ENCODE measurements at regions not wholly inside any gene's neighbourhood (a gene's known extent, or its start where the extent isn't known, plus 50 kb on each side); places are given as distances from the start of the nearest gene placed in this dataset.

DNA sequence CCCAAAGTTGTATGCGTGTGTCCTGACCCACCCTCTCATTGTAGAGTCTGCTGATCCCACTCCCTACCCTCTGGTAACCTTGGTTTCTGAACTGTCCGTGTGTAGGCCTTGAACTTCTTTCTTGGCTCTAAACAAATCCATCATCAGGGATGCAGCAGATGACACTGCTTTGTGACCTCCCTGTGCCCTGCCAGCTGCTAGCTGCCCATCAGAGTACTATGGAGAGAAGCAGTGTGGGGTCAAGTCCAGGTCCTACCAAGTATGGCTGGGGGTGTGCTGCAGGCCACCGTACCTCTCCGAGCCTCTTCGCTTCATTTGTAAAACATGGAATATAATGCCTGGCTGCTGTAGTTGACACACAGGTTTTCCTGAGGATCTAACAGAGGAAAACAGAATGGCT is 183.5 kb upstream of the RBPJ start:
- DNase-seq (ENCODE audit: low read depth) = no peak

DNA sequence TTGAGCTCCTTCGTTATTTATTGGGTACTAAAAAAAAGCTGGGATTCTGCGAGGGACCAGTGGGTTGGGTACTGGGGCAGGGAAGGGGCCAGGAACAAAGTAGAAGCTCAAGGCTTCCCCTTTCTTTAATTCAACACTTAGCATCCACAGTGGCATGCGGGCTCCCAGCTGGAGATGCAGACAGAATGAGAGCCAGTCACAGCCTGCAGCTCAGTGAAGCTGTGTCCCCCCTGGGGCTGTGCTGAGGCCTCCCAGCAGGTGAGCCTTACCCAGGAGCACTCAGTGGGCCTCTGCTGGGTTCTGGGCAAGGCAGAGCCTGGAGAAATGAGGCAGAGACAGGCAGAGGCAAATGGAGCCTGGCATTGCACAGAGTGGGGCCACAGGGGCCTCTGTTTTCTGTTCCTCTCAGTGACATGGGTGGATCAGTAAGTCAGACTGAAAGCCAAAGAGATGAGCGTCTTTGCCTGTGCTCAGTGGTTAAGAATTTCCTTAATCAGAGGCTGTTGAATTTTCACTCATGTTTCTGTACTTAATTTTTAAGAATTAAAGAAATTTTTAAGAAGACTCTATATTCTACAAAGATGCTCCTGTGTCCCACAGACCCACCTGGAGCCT is 181.4 kb upstream of the RBPJ start:
- DNase-seq (ENCODE audit: low read depth) = no peak

DNA sequence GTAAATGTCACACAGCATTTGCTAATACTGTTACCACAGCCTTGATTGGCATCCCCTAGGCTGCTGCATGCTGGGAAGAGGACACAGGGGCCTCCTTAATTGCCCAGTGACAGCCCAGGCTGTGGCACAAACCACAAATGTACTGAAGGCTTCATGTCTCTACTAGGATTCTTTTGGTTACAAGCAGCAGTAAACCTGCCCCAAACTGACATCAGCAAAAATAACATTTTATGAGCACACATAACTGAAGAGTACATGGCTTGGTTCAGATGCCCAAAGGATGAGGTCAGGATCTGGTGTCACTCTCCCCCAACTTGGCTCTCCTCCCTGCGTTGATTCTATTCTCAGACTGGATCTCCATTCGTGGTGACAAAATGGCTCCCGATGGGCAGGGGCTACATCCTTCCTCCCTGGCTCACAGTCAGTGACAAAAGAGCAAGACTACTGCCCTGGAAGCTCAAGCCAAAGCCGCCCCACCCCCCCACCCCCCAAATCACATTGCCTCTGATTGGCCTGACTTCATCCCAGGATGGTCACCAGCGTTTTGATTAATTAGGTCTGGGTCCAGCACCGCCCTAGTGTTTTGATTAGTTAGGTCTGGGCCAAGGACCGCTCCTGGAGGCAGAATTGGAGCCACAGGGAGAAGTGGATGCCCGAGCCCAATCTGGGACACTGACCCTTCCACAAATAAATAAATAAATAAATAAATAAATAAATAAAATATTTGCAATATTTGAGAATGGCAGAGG is 180.5 kb upstream of the RBPJ start:
- DNase-seq (ENCODE audit: low read depth) = no peak

DNA sequence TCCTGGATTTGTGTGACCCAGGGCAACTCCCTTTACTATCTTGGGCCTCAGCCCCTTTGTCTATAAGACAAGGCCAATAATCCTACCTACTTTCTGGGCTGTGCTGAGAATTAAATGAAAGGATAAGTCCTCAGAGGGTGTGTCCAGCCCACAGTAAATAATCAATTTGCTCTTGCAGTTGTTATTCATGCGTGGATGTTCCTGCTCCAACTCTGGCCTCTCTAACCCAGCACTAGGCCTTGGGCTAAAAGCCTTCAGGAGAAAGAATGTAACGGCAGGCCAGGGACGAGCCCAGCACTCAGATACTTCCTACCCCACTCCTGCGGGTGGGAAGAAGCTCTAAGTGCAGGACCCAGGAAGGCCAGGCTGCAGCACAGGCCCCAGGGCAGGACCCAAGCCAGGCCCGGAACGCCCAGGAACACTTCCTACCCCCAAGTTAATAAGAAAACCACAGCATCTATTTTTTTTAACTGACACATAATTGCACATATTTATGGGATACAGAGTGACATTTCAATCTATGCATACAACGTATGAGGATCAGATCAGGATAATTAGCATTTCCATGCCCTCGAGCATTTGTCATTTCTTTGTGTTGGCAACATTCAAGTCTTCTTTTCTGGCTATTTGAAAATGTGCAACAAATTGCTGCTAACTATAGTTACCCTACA is 179.6 kb upstream of the RBPJ start:
- no peak for DNase-seq (ENCODE audit: low read depth)

DNA sequence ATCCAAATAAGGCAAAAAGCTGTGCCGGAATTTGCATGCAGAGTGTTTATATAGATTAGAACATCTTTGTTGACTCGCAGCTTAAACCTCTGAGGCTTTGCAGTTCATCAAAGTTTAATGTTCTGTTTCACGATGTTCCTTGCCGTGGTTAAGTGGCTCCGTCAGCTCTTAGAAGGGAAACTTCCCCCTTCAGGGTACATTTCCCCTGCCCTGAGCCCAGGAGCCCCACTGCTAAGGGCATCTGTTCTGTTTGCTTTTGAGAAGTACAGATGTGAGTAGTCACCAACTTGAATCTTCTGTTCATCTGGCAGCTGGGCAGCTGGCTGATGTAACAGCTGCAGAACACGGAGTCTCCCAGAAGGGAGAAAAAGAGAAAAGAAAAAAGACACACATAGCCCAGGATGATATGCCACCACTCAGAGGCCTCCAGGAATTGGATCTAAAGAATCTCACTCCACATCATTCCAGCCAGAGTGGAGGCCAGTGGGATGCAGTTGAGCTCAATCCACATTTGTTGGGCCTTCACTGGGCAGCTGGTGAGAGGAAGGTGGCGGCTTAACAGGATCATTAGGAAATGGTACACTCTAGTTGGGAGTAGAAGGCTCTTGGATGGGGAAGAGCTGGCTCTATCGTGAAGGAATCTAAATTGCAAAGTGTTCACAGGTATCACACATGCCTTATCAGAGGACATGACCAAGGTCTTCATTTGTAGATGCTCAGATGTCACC is 178.7 kb upstream of the RBPJ start:
- DNase-seq (ENCODE audit: low read depth) = no peak

DNA sequence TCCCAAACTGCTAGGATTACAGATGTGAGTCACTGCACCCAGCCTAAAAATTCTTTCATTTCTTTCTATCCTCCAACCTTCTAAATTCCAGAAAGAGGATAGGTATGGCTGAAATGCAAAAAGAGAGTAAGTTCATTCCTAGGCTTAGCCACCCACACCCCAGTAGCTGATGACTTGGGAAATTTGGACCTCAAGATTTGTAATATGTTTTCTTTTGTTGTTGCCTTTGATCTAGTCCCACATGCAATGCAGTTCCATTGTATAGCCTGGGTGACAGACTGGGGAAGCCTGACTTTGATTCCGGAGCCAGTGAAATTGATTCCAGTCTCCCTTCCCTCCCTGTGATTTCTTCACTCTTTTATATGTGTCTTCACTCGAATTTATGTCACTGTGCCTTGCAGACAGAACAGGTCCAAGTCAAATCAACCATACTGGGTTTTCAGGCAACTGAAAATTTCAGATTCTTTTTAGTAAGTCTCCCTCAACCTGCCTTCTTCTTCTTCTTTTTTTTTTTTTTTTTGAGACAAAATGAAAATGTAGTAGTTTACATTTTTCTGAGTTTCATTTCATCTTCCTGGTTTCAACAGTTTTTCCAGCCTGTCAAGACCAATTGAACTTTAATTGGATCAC is 176.2 kb upstream of the RBPJ start:
- DNase-seq (ENCODE audit: low read depth) = no peak

DNA sequence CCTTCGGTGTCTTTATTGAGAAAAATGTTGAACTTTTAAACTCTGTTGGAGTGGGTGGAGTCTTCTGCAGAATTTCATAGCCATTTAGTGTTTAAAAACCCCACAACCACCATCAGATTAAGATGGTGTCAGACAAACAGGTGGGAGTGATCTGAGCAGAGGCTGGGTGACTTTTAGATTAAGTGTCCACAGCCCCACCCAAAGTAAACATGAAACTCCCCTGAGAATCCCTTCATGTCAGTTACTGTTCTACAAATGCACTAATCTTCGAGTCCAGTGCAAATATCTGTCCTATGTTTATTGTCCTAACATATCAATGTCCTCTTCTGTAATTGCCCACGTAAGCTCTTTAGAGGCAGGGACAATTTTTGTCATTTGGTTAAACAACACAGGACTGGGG is 175.6 kb upstream of the RBPJ start:
- no peak for DNase-seq (ENCODE audit: low read depth)

DNA sequence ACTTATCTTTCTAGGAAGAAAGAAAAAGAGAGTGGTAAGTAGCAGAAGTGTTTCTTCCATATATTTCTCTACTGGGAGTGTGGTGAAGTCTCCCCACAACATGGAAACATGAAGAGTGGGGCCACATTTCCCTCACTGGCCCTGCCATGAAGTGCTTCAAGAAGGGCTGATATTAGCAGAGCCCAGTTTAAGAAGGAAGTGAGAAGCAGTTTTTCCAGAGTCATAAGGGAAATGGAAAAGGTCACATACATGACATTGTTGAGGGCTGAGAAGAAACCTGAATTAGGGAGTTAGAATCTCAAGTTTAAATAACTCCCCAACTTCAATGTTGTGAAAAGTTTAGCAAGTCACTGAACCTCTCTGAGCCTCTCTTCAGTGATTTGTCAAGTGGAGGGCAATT is 171.9 kb upstream of the RBPJ start:
- DNase-seq (ENCODE audit: low read depth) = no peak

DNA sequence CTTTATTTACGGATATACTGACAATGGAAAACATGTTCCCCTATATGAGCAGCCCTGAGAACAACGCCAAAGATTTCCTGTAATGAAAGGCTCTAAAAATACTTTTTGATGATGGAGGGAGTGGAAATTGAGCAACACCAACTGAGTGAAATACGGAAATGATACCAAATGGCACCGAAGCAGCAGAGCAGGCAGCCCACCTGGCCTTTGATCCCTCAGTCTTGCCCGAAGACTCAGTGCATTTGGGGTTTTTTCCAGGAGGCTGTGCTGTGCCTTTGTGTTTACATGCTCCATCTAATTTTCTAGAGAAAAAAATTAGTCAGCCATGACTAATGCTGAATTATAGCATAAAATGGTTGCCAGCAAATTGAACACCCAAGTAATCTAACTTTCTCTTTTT is 169.9 kb upstream of the RBPJ start:
- no peak for DNase-seq (ENCODE audit: low read depth)

DNA sequence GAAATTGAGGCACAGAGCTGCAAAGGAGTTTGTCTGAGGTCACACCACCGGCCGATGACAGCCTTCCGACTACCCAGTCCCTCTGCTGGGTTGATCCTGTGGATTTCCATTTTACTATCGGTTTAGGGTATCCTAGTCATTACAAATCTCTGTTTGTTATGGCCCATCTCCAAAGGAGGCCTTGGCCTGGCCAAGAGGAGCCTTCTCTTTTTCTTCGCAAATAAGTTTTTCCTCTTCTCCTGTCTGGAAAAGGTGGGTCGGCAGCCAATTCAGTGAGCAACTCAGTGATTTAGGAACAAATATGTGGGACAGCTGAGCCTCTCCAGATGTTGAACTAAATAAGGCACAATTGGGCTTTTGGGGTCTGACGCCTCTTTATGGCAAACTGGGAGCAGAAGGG is 169.2 kb upstream of the RBPJ start:
- DNase-seq (ENCODE audit: low read depth) = no peak

DNA sequence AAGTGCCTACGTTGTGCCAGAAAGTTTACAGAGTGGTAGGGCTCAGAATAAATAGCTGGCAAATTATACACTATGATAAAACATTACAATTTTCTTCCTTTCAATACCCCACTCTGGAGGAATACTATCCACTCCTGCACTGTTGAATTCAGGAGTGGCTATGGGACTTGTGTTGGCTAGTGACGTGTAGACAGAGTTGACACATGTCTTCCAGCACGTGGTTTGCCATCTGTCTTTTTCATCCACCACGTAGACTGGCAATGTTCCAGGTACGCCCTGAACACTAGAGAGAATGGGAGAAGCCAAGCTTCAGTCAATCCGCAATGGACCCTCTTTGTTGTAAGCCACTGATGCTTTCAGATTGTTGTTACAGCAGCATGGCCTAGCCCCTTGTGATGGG is 168.8 kb upstream of the RBPJ start:
- DNase-seq (ENCODE audit: low read depth) = no peak

DNA sequence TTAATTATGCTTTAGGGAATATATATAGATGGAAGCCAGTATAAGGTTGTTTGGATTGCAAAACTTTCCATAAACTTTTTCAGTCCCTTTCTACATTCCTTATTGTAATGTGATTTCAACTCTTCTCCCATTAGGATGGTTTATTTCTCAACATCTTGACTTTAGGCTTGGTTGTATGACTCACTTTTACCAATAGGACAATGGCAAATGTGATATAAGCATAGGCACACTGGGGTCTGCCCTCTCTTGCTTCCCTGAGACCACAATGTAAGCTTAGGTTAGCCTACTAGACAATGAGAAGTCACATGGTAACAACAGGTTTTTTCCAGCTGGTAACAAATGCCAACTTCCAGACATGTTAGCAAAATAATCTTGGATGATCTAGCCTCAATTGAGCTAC is 163.3 kb upstream of the RBPJ start:
- no peak for DNase-seq (ENCODE audit: low read depth)

DNA sequence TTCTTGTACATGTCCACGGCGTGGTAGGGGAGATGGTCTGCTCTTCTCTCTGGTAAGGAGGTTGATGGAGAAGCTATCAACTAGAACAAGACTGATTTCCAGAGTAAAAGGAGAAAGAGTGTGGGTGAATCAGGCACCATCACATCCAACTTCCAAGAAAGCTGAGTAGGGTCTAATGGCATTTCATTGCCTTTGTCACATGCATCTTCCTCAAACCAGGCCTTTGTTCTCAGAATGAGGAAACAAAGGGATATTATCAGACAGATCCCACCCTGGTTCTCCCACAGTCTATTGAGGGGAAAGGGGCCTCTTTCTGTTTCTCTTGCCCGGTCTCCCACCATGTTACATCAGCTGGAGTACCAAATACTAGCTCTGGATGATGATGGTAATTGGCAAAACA is 160.2 kb upstream of the RBPJ start:
- DNase-seq (ENCODE audit: low read depth) = no peak

DNA sequence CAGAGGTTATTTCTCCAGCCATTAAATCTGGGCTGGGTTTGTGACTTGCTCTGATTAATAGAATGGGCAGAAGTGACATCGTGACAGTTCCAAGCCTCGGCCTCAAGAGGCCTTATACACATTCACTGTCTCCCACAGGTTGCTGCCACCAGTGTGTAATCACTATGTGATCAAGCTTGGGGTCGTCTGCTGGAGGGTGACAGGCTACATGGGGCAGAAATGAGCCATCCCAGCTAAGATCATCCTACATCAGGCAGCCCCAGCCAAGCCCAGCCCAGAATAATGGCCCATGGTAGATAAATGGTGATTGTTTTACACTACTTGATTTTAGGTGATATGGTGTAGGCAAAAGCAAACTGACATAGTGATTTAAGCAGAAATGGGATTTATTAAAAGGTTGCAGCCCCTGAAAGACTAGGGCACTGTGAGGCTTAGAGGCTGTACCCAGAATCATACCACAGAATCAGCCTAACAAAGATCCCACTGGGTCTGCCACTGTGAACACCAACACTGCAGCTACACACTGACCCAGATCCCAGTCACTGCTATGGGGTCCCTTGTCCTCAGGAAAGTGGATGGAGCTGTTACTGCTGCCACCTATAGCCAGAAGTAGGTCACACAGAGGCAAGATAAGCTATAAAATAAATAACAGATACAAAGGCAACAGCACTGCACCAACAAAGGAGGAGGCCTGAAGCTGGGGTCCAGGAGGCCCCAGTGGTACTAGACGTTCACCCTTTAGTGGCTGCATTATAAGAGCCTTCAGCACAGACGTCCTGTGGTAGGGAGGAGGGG is 159.6 kb upstream of the RBPJ start:
- DNase-seq (ENCODE audit: low read depth) = no peak

DNA sequence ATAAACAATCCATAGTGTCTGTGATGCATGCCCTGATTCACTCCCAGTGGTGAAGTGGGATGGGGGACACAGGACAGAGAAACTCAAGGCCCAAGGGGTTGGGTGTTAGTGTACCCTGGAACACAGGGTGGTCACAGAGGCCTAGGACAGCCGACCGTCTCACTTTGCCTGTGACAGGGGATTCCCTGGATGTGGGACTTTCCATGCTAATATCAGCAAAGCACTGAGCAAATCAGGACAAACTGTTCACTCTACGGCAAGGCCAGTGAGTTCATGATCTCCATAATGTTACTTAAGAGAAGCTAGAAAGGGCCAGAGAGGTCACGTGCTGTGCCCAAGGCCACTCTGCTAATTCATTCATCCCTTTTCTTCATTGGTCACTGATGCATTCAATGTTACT is 158.7 kb upstream of the RBPJ start:
- DNase-seq (ENCODE audit: low read depth) = no peak

DNA sequence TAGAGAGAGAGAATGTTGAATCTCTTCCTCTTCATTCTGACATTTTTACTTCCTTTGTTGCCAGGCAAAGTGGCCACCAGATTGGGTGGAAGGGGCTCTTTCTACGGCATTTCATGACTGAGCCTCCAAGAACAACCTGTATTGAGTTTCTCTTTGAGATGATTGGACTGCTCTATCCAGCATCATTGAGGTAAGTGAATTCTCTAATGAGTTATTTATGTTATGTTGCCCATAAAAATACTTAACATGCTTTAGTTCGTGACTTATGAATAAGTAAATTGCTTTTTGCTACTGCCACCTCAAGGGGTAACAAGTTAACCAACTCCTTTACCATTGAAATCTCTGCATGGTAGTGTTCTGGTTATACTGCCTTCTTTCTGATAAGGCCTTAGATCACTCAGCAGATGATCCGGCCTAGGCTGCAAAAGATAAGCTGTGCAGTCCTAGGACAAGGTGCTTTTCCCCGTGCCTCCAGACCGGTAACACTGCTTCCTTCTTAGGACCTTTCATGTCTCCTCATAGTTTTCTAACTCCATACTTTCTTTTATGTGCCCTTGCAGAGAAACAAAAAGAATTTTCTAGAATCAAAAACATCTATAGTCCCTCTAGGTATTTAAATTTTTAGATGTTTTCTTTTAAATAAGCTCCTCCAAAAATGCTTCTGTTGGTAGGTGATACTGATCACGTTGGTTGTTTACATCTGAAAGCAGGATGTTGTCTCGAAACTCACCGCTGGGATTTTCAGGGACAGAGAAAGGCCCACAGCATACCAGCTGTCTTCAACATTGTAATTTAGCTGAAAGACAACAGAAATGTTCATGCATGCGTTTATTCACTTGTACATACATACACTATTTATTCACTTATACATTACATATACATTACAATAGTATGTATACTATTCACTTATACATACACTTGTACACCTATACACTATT is 157.1 kb upstream of the RBPJ start:
- DNase-seq (ENCODE audit: low read depth) = no peak

DNA sequence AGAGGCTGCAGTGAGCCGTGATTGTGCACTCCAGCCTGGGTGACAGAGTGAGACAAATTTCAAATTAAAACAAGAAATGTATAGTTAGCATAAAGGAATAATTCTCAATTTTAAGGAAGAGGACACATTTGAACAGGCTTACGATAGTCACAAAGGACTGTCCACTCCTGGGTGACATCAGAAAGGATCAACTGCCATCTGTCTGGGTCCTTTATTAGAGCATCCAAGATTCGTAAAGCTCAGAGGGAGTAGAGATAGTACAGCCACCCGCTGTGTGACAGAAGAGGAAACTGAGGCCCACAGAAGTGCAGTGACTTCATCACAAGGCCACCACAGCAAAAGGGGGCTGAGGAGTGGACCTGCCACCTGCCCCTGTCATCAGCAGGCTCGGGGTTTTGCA is 149.3 kb upstream of the RBPJ start:
- DNase-seq (ENCODE audit: low read depth) = no peak

DNA sequence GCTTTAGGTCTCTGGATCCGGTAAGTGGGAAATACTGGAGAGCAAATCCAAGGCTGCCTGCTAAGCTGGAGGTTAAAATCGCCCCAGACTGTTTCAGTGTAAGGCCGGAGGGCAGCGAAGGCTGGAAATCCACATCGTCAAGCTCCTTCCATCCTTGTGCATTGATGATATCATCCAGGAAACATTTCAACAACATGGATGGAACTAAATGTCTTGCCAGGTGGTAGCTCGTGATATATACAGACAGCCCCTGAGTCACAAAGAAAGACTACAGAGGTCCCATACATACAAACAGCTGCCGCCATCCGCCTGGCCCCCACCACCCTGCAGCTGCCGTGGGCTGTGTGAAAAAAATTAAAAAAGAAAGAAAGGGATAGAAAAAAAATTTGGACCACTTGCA is 148.9 kb upstream of the RBPJ start:
- DNase-seq (ENCODE audit: low read depth) = no peak

DNA sequence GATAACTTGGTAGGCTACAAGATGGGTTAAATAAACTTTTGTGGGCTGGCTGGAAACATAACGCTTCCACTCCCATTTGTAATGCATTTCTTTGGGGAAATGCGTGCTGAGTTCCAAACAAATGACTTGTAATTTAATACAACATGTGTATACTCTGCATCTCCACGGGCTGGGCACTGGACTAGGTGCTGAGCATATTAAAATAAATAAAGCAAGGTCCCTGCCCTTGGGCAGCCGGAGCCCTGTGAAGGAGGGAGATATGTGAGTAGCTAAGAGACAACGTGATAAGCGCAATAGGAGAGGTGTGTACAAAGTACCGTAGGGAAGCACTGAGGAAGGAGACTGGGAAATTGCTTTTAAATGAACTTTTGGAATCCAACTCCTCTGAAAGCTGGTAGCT is 147.2 kb upstream of the RBPJ start:
- no peak for DNase-seq (ENCODE audit: low read depth)

DNA sequence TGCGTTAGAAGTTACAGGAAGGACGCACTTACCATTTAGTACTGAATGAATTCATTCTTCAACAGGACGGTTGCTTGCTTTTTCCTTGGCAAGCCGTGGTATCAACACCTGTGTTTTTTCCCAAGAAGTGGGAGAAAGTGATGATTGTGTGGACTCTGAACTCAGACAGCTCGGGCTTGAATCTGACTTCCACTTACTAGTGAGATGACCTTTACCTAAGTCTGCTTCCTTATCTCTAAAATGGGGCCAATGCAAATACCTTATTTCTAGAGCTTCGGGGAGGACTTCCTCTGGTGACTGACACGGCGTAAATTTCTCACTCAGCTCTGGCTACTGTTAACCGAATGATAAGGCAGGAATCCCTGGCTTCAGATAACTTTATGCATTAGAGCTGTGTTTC is 146.8 kb upstream of the RBPJ start:
- no peak for DNase-seq (ENCODE audit: low read depth)

Measured in stimulated activated CD8-positive, alpha-beta memory T cell treated with anti-CD3 and anti-CD28 coated beads, Interleukin-7, amount 100 ng/mL, for 24 hours (primary cell).